H1 (cell line): ENCODE measurements at regions not wholly inside any gene's neighbourhood (a gene's known extent, or its start where the extent isn't known, plus 50 kb on each side); places are given as distances from the start of the nearest gene placed in this dataset.
"Not testable (repeated sequence)": the region's sequence is repeated elsewhere in the genome, so short reads cannot be mapped to it uniquely, and the experiment has no call there.

Experiments used
- CTCF ChIA-PET: fragments of 300-600 bp; sonication (Branson Sonifier 250); formaldehyde crosslinking; loops from one replicate; lab custom pipeline; 2021; ENCODE audit not compliant: partially characterized antibody; lab: Charles Lee
- POLR2A ChIA-PET: fragments of 300-600 bp; sonication (Branson Sonifier 250); formaldehyde crosslinking; loops from one replicate; lab custom pipeline; 2021; ENCODE audit warnings: inconsistent platforms; ENCODE audit not compliant: partially characterized antibody; lab: Charles Lee
- DNase-seq, 2 experiments: peaks; one replicate each; pipeline versions ENCODE4 v3.0.0 to v3.0.0-alpha.2; 2010 to 2022; ENCODE audit warnings: low spot score in 2 of 2, low read depth in 1 of 2, mixed read lengths in 1 of 2
- FAIRE-seq: peaks from 2 replicates; lab custom pipeline; 2011; peaks lifted over from hg19 to GRCh38; lab: Jason Lieb, UNC
- H2AFZ ChIP-seq: 2 replicates; pipeline ENCODE4 v1.8.1; 2012; ENCODE audit warnings: low read length, inconsistent platforms
- H2AK5ac ChIP-seq: 2 replicates; pipeline ENCODE4 v1.6.1; 2013; ENCODE audit warnings: low read depth, low read length
- H2BK120ac ChIP-seq: replicated peaks from 2 replicates; pipeline ENCODE3; 2013; ENCODE audit warnings: low read depth, low read length, inconsistent platforms
- H2BK12ac ChIP-seq: 2 replicates; pipeline ENCODE4 v1.6.1; 2013; ENCODE audit warnings: low read depth, low read length
- H2BK15ac ChIP-seq: 2 replicates; pipeline ENCODE4 v1.6.1; 2013; ENCODE audit warnings: low read length
- H2BK20ac ChIP-seq: 2 replicates; pipeline ENCODE4 v1.6.1; 2013; ENCODE audit warnings: low read length
- H2BK5ac ChIP-seq: 2 replicates; pipeline ENCODE4 v1.6.1; 2013; ENCODE audit warnings: low read depth, low read length
- H3K14ac ChIP-seq: 2 replicates; pipeline ENCODE4 v1.6.1; 2013; ENCODE audit warnings: inconsistent platforms; ENCODE audit not compliant: insufficient read length
- H3K18ac ChIP-seq: 2 replicates; pipeline ENCODE4 v1.6.1; 2013; ENCODE audit warnings: low read length; ENCODE audit errors: extremely low read depth
- H3K23ac ChIP-seq: 2 replicates; pipeline ENCODE4 v1.6.1; 2013; ENCODE audit warnings: inconsistent platforms; ENCODE audit not compliant: insufficient read length
- H3K23me2 ChIP-seq: 2 replicates; pipeline ENCODE4 v1.6.1; 2013; ENCODE audit warnings: low read depth, low read length
- H3K27ac ChIP-seq: 2 replicates; pipeline ENCODE4 v1.6.1; 2011; ENCODE audit warnings: low read depth, low read length, inconsistent platforms
- H3K27me3 ChIP-seq, 4 experiments: replicated peaks in 1 of 4; 1 replicate in 1 of 4; 2 replicates in 3 of 4; pipeline versions ENCODE4 v1.6.1 to v1.8.1; 2011 to 2013; ENCODE audit warnings: low read length in 3 of 4, mild to moderate bottlenecking in 3 of 4, inconsistent platforms in 2 of 4, mixed read lengths in 2 of 4, moderate library complexity in 1 of 4; ENCODE audit not compliant: control insufficient read depth in 3 of 4, insufficient read depth in 3 of 4; ENCODE audit errors: extremely low read depth in 1 of 4
- H3K36me3 ChIP-seq, 4 experiments: 2 replicates each; pipeline versions ENCODE4 v1.6.1 to v1.8.1; 2011 to 2013; ENCODE audit warnings: mild to moderate bottlenecking in 4 of 4, low read length in 3 of 4, moderate library complexity in 2 of 4, control low read depth in 1 of 4, inconsistent platforms in 1 of 4; ENCODE audit not compliant: insufficient read depth in 4 of 4, control insufficient read depth in 2 of 4
- H3K4ac ChIP-seq: replicated peaks from 2 replicates; pipeline ENCODE3; 2013; ENCODE audit warnings: low read length, low read depth, mixed read lengths, inconsistent platforms; ENCODE audit not compliant: insufficient read length
- H3K4me1 ChIP-seq, 4 experiments: replicated peaks in 1 of 4; 1 replicate in 1 of 4; 2 replicates in 3 of 4; pipeline versions ENCODE4 v1.6.1 to v1.8.1; 2011 to 2013; ENCODE audit warnings: low read length in 3 of 4, inconsistent platforms in 2 of 4, mixed read lengths in 1 of 4; ENCODE audit not compliant: insufficient read depth in 4 of 4, control insufficient read depth in 3 of 4
- H3K4me2 ChIP-seq, 2 experiments: 2 replicates each; pipeline versions ENCODE4 v1.6.1 to v1.8.1; 2011 to 2013; ENCODE audit warnings: low read depth in 2 of 2, low read length in 2 of 2, control low read depth in 1 of 2, inconsistent platforms in 1 of 2, mild to moderate bottlenecking in 1 of 2; ENCODE audit not compliant: insufficient read depth in 1 of 2
- H3K4me3 ChIP-seq, 4 experiments: fragments of 200-600, 300-600 bp in 1 of 4; sonication (generic), shearing (Covaris generic), sonication (Bioruptor Twin) in 1 of 4; 2 replicates each; pipeline versions ENCODE4 v1.5.1 to v1.8.1; 2011 to 2016; ENCODE audit warnings: low read length in 4 of 4, low read depth in 3 of 4, control low read depth in 2 of 4, inconsistent platforms in 2 of 4, mild to moderate bottlenecking in 2 of 4, mixed read lengths in 1 of 4, moderate library complexity in 1 of 4; ENCODE audit not compliant: insufficient read depth in 2 of 4; ENCODE audit errors: extremely low read depth in 1 of 4
- H3K56ac ChIP-seq: replicated peaks from 2 replicates; pipeline ENCODE3; 2013; ENCODE audit warnings: low read depth, mild to moderate bottlenecking, mixed read lengths, low read length, inconsistent platforms; ENCODE audit not compliant: insufficient read length
- H3K79me1 ChIP-seq: 2 replicates; pipeline ENCODE4 v1.6.1; 2013; ENCODE audit warnings: low read depth, low read length, control low read depth
- H3K79me2 ChIP-seq, 2 experiments: 2 replicates each; pipeline versions ENCODE4 v1.6.1 to v1.8.1; 2012 to 2013; ENCODE audit warnings: low read length in 2 of 2, mild to moderate bottlenecking in 2 of 2, inconsistent platforms in 1 of 2; ENCODE audit not compliant: insufficient read depth in 2 of 2, control insufficient read depth in 1 of 2
- H3K9ac ChIP-seq, 4 experiments: replicated peaks in 1 of 4; 1 replicate in 1 of 4; 2 replicates in 3 of 4; pipeline versions ENCODE4 v1.6.1 to v1.8.1; 2011 to 2013; ENCODE audit warnings: low read depth in 3 of 4, low read length in 3 of 4, control low read depth in 2 of 4, mild to moderate bottlenecking in 2 of 4, moderate library complexity in 2 of 4, inconsistent platforms in 1 of 4; ENCODE audit errors: extremely low read depth in 1 of 4
- H3K9me3 ChIP-seq, 2 experiments: 2 replicates each; pipeline versions ENCODE4 v1.6.1 to v1.8.1; 2012 to 2013; ENCODE audit warnings: mild to moderate bottlenecking in 2 of 2, moderate library complexity in 2 of 2, control low read depth in 1 of 2, inconsistent platforms in 1 of 2, low read depth in 1 of 2, low read length in 1 of 2, mixed read lengths in 1 of 2; ENCODE audit not compliant: insufficient read depth in 2 of 2
- H4K20me1 ChIP-seq, 2 experiments: replicated peaks in 1 of 2; 2 replicates each; pipeline versions ENCODE3 to v1.8.1; 2011 to 2013; ENCODE audit warnings: inconsistent platforms in 2 of 2, low read length in 2 of 2, mild to moderate bottlenecking in 1 of 2; ENCODE audit not compliant: insufficient read depth in 2 of 2, control insufficient read depth in 1 of 2
- H4K5ac ChIP-seq: 2 replicates; pipeline ENCODE4 v1.6.1; 2013; ENCODE audit warnings: low read length, low read depth, mixed read lengths, inconsistent platforms; ENCODE audit not compliant: insufficient read length
- H4K8ac ChIP-seq: 2 replicates; pipeline ENCODE4 v1.8.0; 2013; ENCODE audit warnings: mild to moderate bottlenecking, moderate library complexity, low read length, inconsistent platforms; ENCODE audit not compliant: insufficient read depth; ENCODE audit errors: extremely low read depth
- H4K91ac ChIP-seq: replicated peaks from 2 replicates; pipeline ENCODE3; 2013; ENCODE audit warnings: low read length, mixed read lengths, inconsistent platforms; ENCODE audit not compliant: insufficient read length
- WGBS, 2 experiments: shearing (Covaris generic) in 1 of 2; methylation state at CpG; one replicate each; pipeline versions ENCODE4 v1.1.6 to v1.1.7; 2013 to 2015; ENCODE audit warnings: low lambda C conversion rate in 2 of 2, mixed read lengths in 2 of 2, inconsistent platforms in 1 of 2, low coverage in 1 of 2, missing lambda C conversion rate in 1 of 2; ENCODE audit not compliant: insufficient replicate concordance in 2 of 2, insufficient coverage in 1 of 2, insufficient read length in 1 of 2; ENCODE audit errors: extremely low coverage in 1 of 2, missing lambda C conversion rate in 1 of 2; 5-methylcytosine and 5-hydroxymethylcytosine counted together

DNA sequence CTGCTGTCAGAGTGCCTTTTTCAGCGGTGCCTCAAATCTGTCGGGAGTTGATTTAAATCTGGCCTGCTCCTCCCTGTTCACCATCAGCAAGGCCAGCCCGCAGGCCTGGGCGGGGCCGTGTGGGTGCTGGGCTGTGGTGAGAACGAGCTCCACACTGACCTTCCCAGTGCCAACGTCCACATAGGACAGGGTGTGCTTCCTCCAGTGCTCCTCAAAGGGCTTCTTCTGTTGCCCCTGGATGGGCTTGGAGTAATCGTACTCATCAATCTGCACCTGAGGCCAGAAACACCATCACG, 50.2 kb upstream of the LPCAT1 start:
- H3K27me3 ChIP-seq, H4K5ac ChIP-seq, H3K79me2 ChIP-seq, H3K4me1 ChIP-seq, DNase-seq, H2BK5ac ChIP-seq, H3K79me1 ChIP-seq, H4K91ac ChIP-seq, H3K9ac ChIP-seq, H2BK12ac ChIP-seq, H3K27ac ChIP-seq, H3K23me2 ChIP-seq, H2AFZ ChIP-seq, H3K14ac ChIP-seq, H3K23ac ChIP-seq, H2BK15ac ChIP-seq, CTCF ChIA-PET, H4K20me1 ChIP-seq, H2BK120ac ChIP-seq, H2AK5ac ChIP-seq, H3K56ac ChIP-seq, H2BK20ac ChIP-seq, POLR2A ChIA-PET, H3K18ac ChIP-seq, H4K8ac ChIP-seq, FAIRE-seq, H3K4ac ChIP-seq, H3K4me3 ChIP-seq, H3K4me2 ChIP-seq: not testable (repeated sequence)
- WGBS, 2 experiments: 84% methylated on average over 7 of the region's 9 CpGs; no CpG with 5 or more reads in 1 of the 2 experiments
- Histone ChIP-seq H3K36me3 (peaks cover 0 to 52% (median 18%) of the 10 kb centered on the region in 4 experiments; a peak in 6 of 8 replicates), H3K9me3 (peaks cover 11 to 14% of the 10 kb centered on the region in 2 experiments; a peak in 2 of 4 replicates)
